HEK293 (cell line): ENCODE measurements at regions not wholly inside any gene's neighbourhood (a gene's known extent, or its start where the extent isn't known, plus 50 kb on each side); places are given as distances from the start of the nearest gene placed in this dataset.

Source experiments
- CTCF ChIA-PET: fragments of 350-600 bp; formaldehyde crosslinking; extraction: SDS; loops from one replicate; lab custom pipeline; 2021; ENCODE audit warnings: antibody characterized with exemption; lab: Yijun Ruan, JAX
- POLR2A ChIA-PET: fragments of 300-600 bp; formaldehyde crosslinking; extraction: SDS; loops from one replicate; lab custom pipeline; 2020; ENCODE audit warnings: antibody characterized with exemption, inconsistent platforms; lab: Yijun Ruan, JAX
- H3K27ac ChIP-seq: fragments of 200-500 bp; sonication (Bioruptor generic); 2 replicates; pipeline ENCODE4 v1.5.1; 2014; ENCODE audit warnings: low read depth, low read length, control low read depth, inconsistent platforms; ENCODE audit errors: extremely low read depth
- H3K36me3 ChIP-seq, 2 experiments: fragments of 200-500 bp in 1 of 2; sonication (Bioruptor generic) in 1 of 2; 1 replicate in 1 of 2; 2 replicates in 1 of 2; pipeline ENCODE4 v1.5.1; 2014 to 2017; ENCODE audit warnings: inconsistent platforms in 2 of 2, low read length in 2 of 2; ENCODE audit not compliant: control insufficient read depth in 2 of 2, insufficient read depth in 1 of 2
- H3K4me1 ChIP-seq: fragments of 200-500 bp; sonication (Bioruptor generic); 2 replicates; pipeline ENCODE4 v1.5.1; 2014; ENCODE audit warnings: mild to moderate bottlenecking, low read length, inconsistent platforms; ENCODE audit not compliant: control insufficient read depth, insufficient read depth
- H3K4me3 ChIP-seq: 2 replicates; pipeline ENCODE4 v1.5.1; 2011; ENCODE audit warnings: low read depth, mild to moderate bottlenecking, control low read depth, low read length, moderate library complexity
- H3K9me3 ChIP-seq: fragments of 200-500 bp; sonication (Bioruptor generic); 2 replicates; pipeline ENCODE4 v1.5.1; 2014; ENCODE audit warnings: low read depth, low read length, inconsistent platforms; ENCODE audit not compliant: control insufficient read depth, insufficient read depth
- BCL11A ChIP-seq: fragments of 450-650 bp; formaldehyde crosslinking; IDR thresholded peaks from 2 replicates; pipeline ENCODE4 v1.5.1; 2016; ENCODE audit warnings: low read depth, missing biosample characterization, missing genetic modification characterization
- SCRT1 ChIP-seq: fragments of 450-650 bp; formaldehyde crosslinking; IDR thresholded peaks from 2 replicates; pipeline ENCODE4 v1.5.1; 2016; ENCODE audit warnings: missing biosample characterization, missing genetic modification characterization, borderline replicate concordance
- SP3 ChIP-seq: fragments of 450-650 bp; formaldehyde crosslinking; IDR thresholded peaks from 2 replicates; pipeline ENCODE4 v1.5.1; 2016; ENCODE audit warnings: missing biosample characterization, missing genetic modification characterization
- ZBTB20 ChIP-seq: fragments of 450-650 bp; formaldehyde crosslinking; IDR thresholded peaks from 2 replicates; pipeline ENCODE4 v1.5.1; 2016; ENCODE audit warnings: missing biosample characterization, missing genetic modification characterization
- ZNF10 ChIP-seq: fragments of 450-650 bp; formaldehyde crosslinking; IDR thresholded peaks from 2 replicates; pipeline ENCODE4 v1.5.1; 2017; ENCODE audit warnings: missing biosample characterization, missing genetic modification characterization
- ZNF114 ChIP-seq: fragments of 450-650 bp; formaldehyde crosslinking; IDR thresholded peaks from 2 replicates; pipeline ENCODE4 v1.5.0; 2017; ENCODE audit warnings: missing biosample characterization, missing genetic modification characterization
- ZNF157 ChIP-seq: fragments of 450-650 bp; formaldehyde crosslinking; IDR thresholded peaks from 2 replicates; pipeline ENCODE4 v1.5.1; 2016; ENCODE audit warnings: missing biosample characterization, missing genetic modification characterization
- ZNF266 ChIP-seq: fragments of 450-650 bp; formaldehyde crosslinking; IDR thresholded peaks from 2 replicates; pipeline ENCODE4 v1.5.1; 2016; ENCODE audit warnings: missing biosample characterization, missing genetic modification characterization, low read depth
- ZNF274 ChIP-seq, 2 experiments: fragments of 200-500 bp in 1 of 2; fragments of 450-650 bp in 1 of 2; sonication (Bioruptor generic) in 1 of 2; formaldehyde crosslinking in 1 of 2; IDR thresholded peaks; 2 replicates each; pipeline versions ENCODE4 v1.5.1 to v1.6.1; 2014 to 2016; ENCODE audit warnings: borderline replicate concordance in 1 of 2, inconsistent platforms in 1 of 2, low read length in 1 of 2, missing biosample characterization in 1 of 2, missing genetic modification characterization in 1 of 2
- ZNF280D ChIP-seq: fragments of 450-650 bp; formaldehyde crosslinking; IDR thresholded peaks from 2 replicates; pipeline ENCODE4 v1.5.1; 2016; ENCODE audit warnings: missing biosample characterization, missing genetic modification characterization
- ZNF362 ChIP-seq: fragments of 450-650 bp; formaldehyde crosslinking; IDR thresholded peaks from 2 replicates; pipeline ENCODE4 v1.5.1; 2016; ENCODE audit warnings: missing biosample characterization, missing genetic modification characterization
- ZNF510 ChIP-seq: fragments of 450-650 bp; formaldehyde crosslinking; IDR thresholded peaks from 2 replicates; pipeline ENCODE4 v1.5.1; 2018; ENCODE audit warnings: mild to moderate bottlenecking, missing genetic modification characterization, missing biosample characterization; ENCODE audit not compliant: insufficient replicate concordance
- ZNF548 ChIP-seq: fragments of 450-650 bp; formaldehyde crosslinking; IDR thresholded peaks from 2 replicates; pipeline ENCODE4 v1.5.1; 2016; ENCODE audit warnings: missing biosample characterization, missing genetic modification characterization
- ZXDB ChIP-seq: fragments of 450-650 bp; formaldehyde crosslinking; IDR thresholded peaks from 2 replicates; pipeline ENCODE4 v1.5.1; 2016; ENCODE audit warnings: missing biosample characterization, missing genetic modification characterization
- TF ChIP-seq, protein P1 (sequence below): fragments of 450-650 bp; formaldehyde crosslinking; IDR thresholded peaks from 2 replicates; pipeline ENCODE4 v1.5.1; 2016; ENCODE audit warnings: missing biosample characterization, missing genetic modification characterization
- TF ChIP-seq, protein P2 (sequence below): fragments of 450-650 bp; formaldehyde crosslinking; IDR thresholded peaks from 2 replicates; pipeline ENCODE4 v1.5.1; 2017; ENCODE audit warnings: missing biosample characterization, missing genetic modification characterization

DNA sequence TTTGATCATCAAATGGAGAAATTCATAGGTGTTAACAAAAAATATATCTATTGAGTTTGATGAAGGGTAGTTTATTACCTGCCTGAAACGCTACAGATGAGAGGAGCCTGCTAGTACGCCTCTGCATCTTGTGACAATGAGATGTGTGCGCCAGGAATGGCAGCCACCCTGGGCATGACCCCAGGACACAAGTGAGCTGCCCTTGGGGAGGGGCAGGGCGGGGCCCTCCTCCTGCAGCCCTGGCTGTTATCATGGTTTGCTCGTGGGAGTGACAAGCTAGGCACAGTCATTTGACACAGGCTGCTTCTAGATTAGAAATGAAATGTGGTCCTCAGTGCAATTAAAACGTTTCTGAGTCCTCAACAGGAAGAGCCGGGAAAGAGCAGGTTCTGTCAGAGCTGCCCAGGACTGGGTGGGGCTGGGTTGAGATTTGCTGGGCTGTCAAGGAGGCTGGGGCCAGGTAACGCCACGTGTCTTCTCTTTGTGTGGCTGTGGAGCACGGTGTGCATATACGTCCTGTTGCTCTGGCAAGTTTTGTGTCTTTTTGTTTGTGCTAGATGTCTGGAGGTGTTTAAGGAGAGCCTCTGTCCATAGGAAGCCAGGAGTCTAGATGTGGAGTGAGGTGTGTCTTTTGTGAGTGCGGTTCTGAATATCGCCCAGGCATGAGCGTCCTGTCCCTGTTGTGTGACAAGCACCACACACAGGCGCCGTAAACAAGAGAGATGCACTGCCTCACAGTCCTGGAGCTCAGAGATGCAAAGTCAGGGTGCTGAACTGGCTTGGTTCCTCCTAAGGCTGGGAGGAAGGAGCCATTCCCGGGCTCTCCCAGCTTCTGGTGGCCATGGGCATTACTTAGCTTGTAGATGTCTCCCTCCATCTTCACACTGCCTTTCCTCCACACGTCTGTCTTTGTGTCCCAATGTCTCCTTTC, 129.0 kb upstream of the IRX4 start:
- Histone ChIP-seq H3K9me3 (no peaks in the 10 kb centered on the region), H3K27ac (no peak overlapping the region), H3K4me1 (no peaks in the 10 kb centered on the region), H3K36me3 (no peaks in the 10 kb centered on the region)
- POLR2A ChIA-PET, result no interaction called here
- TF ChIP-seq, protein P1, sequence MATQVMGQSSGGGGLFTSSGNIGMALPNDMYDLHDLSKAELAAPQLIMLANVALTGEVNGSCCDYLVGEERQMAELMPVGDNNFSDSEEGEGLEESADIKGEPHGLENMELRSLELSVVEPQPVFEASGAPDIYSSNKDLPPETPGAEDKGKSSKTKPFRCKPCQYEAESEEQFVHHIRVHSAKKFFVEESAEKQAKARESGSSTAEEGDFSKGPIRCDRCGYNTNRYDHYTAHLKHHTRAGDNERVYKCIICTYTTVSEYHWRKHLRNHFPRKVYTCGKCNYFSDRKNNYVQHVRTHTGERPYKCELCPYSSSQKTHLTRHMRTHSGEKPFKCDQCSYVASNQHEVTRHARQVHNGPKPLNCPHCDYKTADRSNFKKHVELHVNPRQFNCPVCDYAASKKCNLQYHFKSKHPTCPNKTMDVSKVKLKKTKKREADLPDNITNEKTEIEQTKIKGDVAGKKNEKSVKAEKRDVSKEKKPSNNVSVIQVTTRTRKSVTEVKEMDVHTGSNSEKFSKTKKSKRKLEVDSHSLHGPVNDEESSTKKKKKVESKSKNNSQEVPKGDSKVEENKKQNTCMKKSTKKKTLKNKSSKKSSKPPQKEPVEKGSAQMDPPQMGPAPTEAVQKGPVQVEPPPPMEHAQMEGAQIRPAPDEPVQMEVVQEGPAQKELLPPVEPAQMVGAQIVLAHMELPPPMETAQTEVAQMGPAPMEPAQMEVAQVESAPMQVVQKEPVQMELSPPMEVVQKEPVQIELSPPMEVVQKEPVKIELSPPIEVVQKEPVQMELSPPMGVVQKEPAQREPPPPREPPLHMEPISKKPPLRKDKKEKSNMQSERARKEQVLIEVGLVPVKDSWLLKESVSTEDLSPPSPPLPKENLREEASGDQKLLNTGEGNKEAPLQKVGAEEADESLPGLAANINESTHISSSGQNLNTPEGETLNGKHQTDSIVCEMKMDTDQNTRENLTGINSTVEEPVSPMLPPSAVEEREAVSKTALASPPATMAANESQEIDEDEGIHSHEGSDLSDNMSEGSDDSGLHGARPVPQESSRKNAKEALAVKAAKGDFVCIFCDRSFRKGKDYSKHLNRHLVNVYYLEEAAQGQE (tag by site-specific recombination), result no peak
- TF ChIP-seq ZNF266 (tag by site-specific recombination) (no peak), ZNF114 (tag by site-specific recombination) (no peak), ZNF157 (tag by site-specific recombination) (no peak), ZNF280D (tag by site-specific recombination) (no peak), SCRT1 (no peak), ZNF548 (tag by site-specific recombination) (no peak), ZXDB (tag by site-specific recombination) (no peak), ZBTB20 (tag by site-specific recombination) (no peak), BCL11A (tag by site-specific recombination) (no peak), SP3 (tag by site-specific recombination) (no peak), ZNF362 (tag by site-specific recombination) (no peak), ZNF10 (tag by site-specific recombination) (no peak), ZNF510 (no peak), ZNF274 (IDR thresholded peaks at IDR 0.05; ENCODE audit: low read length) (no peak), ZNF274 (tag by site-specific recombination; IDR thresholded peaks at IDR 0.05; ENCODE audit: borderline replicate concordance) (no peak)
- TF ChIP-seq, protein P2, sequence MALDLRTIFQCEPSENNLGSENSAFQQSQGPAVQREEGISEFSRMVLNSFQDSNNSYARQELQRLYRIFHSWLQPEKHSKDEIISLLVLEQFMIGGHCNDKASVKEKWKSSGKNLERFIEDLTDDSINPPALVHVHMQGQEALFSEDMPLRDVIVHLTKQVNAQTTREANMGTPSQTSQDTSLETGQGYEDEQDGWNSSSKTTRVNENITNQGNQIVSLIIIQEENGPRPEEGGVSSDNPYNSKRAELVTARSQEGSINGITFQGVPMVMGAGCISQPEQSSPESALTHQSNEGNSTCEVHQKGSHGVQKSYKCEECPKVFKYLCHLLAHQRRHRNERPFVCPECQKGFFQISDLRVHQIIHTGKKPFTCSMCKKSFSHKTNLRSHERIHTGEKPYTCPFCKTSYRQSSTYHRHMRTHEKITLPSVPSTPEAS (tag by site-specific recombination), result no peak
- TF ChIP-seq, all 188 proteins: peak for 0
- no peak overlapping the region for H3K4me3 ChIP-seq
- CTCF ChIA-PET, result no interaction called here
